Breast epithelium (tissue), 3 donors: ENCODE measurements at regions not wholly inside any gene's neighbourhood (a gene's known extent, or its start where the extent isn't known, plus 50 kb on each side); places are given as distances from the start of the nearest gene placed in this dataset.

Experiments used
- POLR2A ChIP-seq: fragments of 450-650 bp; IDR thresholded peaks from one replicate; pipeline ENCODE4 v1.6.1; 2016; ENCODE audit warnings: antibody characterized with exemption, mild to moderate bottlenecking, moderate library complexity
- POLR2AphosphoS5 ChIP-seq, 3 donors: sonication (generic); formaldehyde crosslinking; IDR thresholded peaks; one replicate each; pipeline ENCODE4 v1.6.1; 2017; ENCODE audit warnings: antibody characterized with exemption in 3 of 3

DNA sequence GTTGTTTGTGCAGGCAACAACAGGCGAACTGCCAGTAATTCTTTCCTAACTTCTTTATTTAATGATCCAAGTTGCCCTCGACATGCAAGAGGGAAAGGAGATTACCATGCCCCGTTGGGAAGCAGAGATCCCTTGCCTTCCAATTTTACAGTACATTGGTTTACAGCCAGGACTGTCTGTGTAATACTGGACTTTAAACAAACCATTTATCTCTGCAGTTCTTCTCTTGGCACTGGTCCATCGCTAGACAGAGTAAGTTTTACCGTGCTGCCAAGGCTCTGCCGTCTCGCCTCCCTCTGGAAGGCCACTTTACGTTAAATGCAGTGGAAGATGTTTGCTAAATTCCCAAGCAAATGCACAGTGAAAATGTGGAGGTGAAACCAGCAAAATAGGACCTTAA is 660.3 kb upstream of the PRKX start:
- no peak for TF ChIP-seq POLR2A
- no peak for TF ChIP-seq POLR2AphosphoS5 (IDR thresholded peaks at IDR 0.05)
